HPDE6-E6E7 (cell line): ENCODE measurements at regions not wholly inside any gene's neighbourhood (a gene's known extent, or its start where the extent isn't known, plus 50 kb on each side); places are given as distances from the start of the nearest gene placed in this dataset.

Experiments used
- DNase-seq: peaks from one replicate; pipeline ENCODE4 v3.0.0; 2011; ENCODE audit warnings: missing footprints; ENCODE audit errors: extremely low spot score

- DNase-seq, result no peak
Measured at GRCh38 chr4:119823891-119824290, 195.3 kb upstream of the PDE5A start.

GRCh38 chr4:119823045-119823444 lies 194.4 kb upstream of the PDE5A start:
- no peak for DNase-seq

GRCh38 chr4:119816473-119816872 lies 187.9 kb upstream of the PDE5A start:
- DNase-seq, result no peak

- DNase-seq, result no peak
Measured at GRCh38 chr4:119810001-119810400, 181.4 kb upstream of the PDE5A start.

- no peak for DNase-seq
Measured at GRCh38 chr4:119804404-119804803, 175.8 kb upstream of the PDE5A start.

- DNase-seq, result no peak
Measured at GRCh38 chr4:119797238-119797894, 168.8 kb upstream of the PDE5A start.

GRCh38 chr4:119795986-119796578 lies 167.5 kb upstream of the PDE5A start:
- DNase-seq, result no peak

- no peak for DNase-seq
Measured at GRCh38 chr4:119794681-119795080, 166.1 kb upstream of the PDE5A start.

- no peak for DNase-seq
Measured at GRCh38 chr4:119794113-119794512, 165.5 kb upstream of the PDE5A start.

GRCh38 chr4:119788349-119789266 lies 160.0 kb upstream of the PDE5A start:
- DNase-seq, result no peak

- peak; percentile 13 for DNase-seq
Measured at GRCh38 chr4:119785963-119786362, 157.4 kb upstream of the PDE5A start.

- no peak for DNase-seq
Measured at GRCh38 chr4:119783189-119783983, 154.8 kb upstream of the PDE5A start.

GRCh38 chr4:119781044-119781443 lies 152.4 kb upstream of the PDE5A start:
- no peak for DNase-seq

GRCh38 chr4:119774840-119775239 lies 146.2 kb upstream of the PDE5A start:
- no peak for DNase-seq

- DNase-seq, result no peak
Measured at GRCh38 chr4:119765951-119766350, 137.3 kb upstream of the PDE5A start.

GRCh38 chr4:119765469-119765868 lies 136.9 kb upstream of the PDE5A start:
- DNase-seq, result no peak

- DNase-seq, result no peak
Measured at GRCh38 chr4:119763386-119763785, 134.8 kb upstream of the PDE5A start.

- no peak for DNase-seq
Measured at GRCh38 chr4:119755599-119755998, 127.0 kb upstream of the PDE5A start.

GRCh38 chr4:119752936-119753335 lies 124.3 kb upstream of the PDE5A start:
- no peak for DNase-seq

GRCh38 chr4:119750771-119751170 lies 122.2 kb upstream of the PDE5A start:
- no peak for DNase-seq

- no peak for DNase-seq
Measured at GRCh38 chr4:119750048-119750447, 121.4 kb upstream of the PDE5A start.

- DNase-seq, result no peak
Measured at GRCh38 chr4:119748853-119749252, 120.2 kb upstream of the PDE5A start.
